Stimulated activated naive CD8-positive, alpha-beta T cell treated with anti-CD3 and anti-CD28 coated beads, Interleukin-15, amount 100 ng/mL, for 72 hours (primary cell): ENCODE measurements at regions not wholly inside any gene's neighbourhood (a gene's known extent, or its start where the extent isn't known, plus 50 kb on each side); places are given as distances from the start of the nearest gene placed in this dataset.

Experiments used
- ATAC-seq: fragments of 150-1000 bp; cut with Tn5 transposase; 2 replicates; pipeline ENCODE4 v1.10.0; 2021; ENCODE audit warnings: mild to moderate bottlenecking, moderate library complexity
- DNase-seq, 2 donors: peaks; one replicate each; pipeline ENCODE4 v3.0.0; 2021 to 2022
- H3K27ac Mint-ChIP-seq, 2 donors: one replicate each; pipeline ENCODE4 v1.8.0; 2022; ENCODE audit warnings: mild to moderate bottlenecking in 2 of 2, mixed read lengths in 2 of 2, moderate library complexity in 2 of 2
- H3K27me3 Mint-ChIP-seq: one replicate; pipeline ENCODE4 v1.8.0; 2022; ENCODE audit warnings: mixed read lengths
- H3K4me1 Mint-ChIP-seq: one replicate; pipeline ENCODE4 v1.8.0; 2022; ENCODE audit warnings: mild to moderate bottlenecking, mixed read lengths
- H3K4me3 Mint-ChIP-seq, 2 donors: one replicate each; pipeline ENCODE4 v1.8.0; 2022; ENCODE audit warnings: mild to moderate bottlenecking in 2 of 2, mixed read lengths in 2 of 2, moderate library complexity in 1 of 2
- H3K9me3 Mint-ChIP-seq, 2 donors: one replicate each; pipeline ENCODE4 v1.8.0; 2022; ENCODE audit warnings: mixed read lengths in 2 of 2

GRCh38 chrX:16487620-16488385 is 162.2 kb upstream of the S100G start:
- no peaks in the 10 kb centered on the region for H3K27me3 Mint-ChIP-seq
- H3K9me3 Mint-ChIP-seq, result no peaks in the 10 kb centered on the region
- DNase-seq (no peak), ATAC-seq (no peak)
- no peak overlapping the region for H3K27ac Mint-ChIP-seq
- H3K4me1 Mint-ChIP-seq, result peaks cover 18% of the 10 kb centered on the region
- no peak overlapping the region for H3K4me3 Mint-ChIP-seq

DNA sequence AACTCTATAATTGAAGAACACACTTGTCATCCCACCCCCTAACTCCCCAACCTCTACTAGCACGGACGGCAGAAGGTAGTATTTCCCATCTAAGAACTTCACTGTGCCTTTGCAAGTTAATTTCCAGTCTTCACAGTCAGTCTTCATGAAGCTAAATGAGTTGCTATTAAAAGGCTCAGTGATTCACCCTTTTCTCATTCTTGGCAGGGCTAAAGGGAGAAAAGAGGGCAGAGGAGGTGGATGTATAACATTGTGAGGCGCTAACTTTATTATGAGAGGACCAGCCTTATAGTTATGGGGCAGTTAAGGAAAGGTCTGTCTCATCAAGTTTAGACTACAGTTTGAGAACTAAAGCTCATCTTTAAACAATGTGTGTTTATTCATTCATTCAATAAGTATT is 161.0 kb upstream of the S100G start:
- Mint-ChIP-seq H3K9me3 (no peaks in the 10 kb centered on the region), H3K4me1 (peaks cover 11% of the 10 kb centered on the region), H3K4me3 (no peak overlapping the region), H3K27me3 (no peaks in the 10 kb centered on the region), H3K27ac (no peak overlapping the region)
- DNase-seq (no peak), ATAC-seq (no peak)

DNA sequence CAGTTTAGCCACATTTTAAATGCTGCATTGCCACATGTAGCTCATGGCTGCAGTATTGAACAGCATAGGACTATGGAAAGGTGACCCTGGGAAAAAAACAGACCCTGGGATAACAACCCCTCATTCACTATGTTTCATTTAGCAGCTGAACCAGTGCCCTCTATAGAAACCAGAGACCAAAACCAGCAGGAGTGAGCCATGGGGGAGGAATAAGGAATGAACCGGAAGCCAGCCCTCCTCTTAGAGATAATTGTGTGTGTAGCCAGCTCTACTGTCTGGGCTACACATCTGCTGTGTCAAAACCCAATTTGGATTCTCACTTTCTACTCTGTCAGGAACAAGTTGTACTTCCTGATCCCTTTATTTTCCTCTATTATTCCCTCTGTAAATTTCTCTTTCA is 158.5 kb upstream of the S100G start:
- no peak for DNase-seq
- no peak overlapping the region for H3K4me3 Mint-ChIP-seq
- no peaks in the 10 kb centered on the region for H3K4me1 Mint-ChIP-seq
- no peaks in the 10 kb centered on the region for H3K27me3 Mint-ChIP-seq
- no peak for ATAC-seq
- no peaks in the 10 kb centered on the region for H3K9me3 Mint-ChIP-seq
- no peak overlapping the region for H3K27ac Mint-ChIP-seq

GRCh38 chrX:16496175-16496574 is 153.8 kb upstream of the S100G start:
- no peak overlapping the region for H3K4me3 Mint-ChIP-seq
- H3K27ac Mint-ChIP-seq, result no peak overlapping the region
- DNase-seq, result no peak
- no peak for ATAC-seq
- H3K27me3 Mint-ChIP-seq, result no peaks in the 10 kb centered on the region
- no peaks in the 10 kb centered on the region for H3K4me1 Mint-ChIP-seq
- H3K9me3 Mint-ChIP-seq, result no peaks in the 10 kb centered on the region

GRCh38 chrX:16511796-16512776 is 137.9 kb upstream of the S100G start:
- Mint-ChIP-seq H3K4me1 (peaks cover 4% of the 10 kb centered on the region), H3K9me3 (peaks cover 0 to 6% of the 10 kb centered on the region in 2 donors), H3K4me3 (no peak overlapping the region), H3K27ac (no peak overlapping the region), H3K27me3 (no peaks in the 10 kb centered on the region)
- DNase-seq (no peak), ATAC-seq (no peak)

DNA sequence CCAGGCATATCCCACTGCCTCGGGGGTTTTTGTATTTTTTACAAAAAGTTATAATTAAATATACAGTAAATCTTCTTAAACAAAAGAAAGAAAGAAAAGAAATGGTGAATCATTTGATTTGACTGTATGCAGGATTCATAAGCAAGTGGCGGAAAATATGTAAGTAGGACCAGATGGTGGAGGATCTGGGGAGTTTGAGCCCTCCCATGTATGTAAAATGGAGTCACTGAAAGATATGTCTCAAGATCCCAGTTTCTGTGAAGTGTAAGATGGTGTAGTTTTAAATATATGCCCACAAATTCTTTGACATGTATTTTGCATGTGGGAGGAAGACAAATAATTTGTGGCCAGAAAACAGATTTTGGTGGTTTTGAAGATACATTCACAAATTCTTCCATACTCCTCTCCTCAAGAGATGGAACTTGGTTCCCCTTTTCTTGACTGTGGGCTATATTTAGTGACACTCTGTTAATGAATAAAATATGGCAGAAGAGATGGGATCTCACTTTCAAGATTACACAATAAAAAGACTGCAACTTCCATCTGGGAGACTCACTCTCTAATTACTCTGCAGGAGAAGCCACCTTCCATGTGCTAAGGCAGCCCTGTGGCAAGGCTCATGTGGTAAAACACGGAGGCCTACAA is 133.6 kb upstream of the S100G start:
- H3K27ac Mint-ChIP-seq, result no peak overlapping the region
- no peak for ATAC-seq
- DNase-seq, result no peak
- H3K27me3 Mint-ChIP-seq, result no peaks in the 10 kb centered on the region
- peaks cover 0 to 6% of the 10 kb centered on the region in 2 donors for H3K9me3 Mint-ChIP-seq
- H3K4me3 Mint-ChIP-seq, result no peak overlapping the region
- peaks cover 4% of the 10 kb centered on the region for H3K4me1 Mint-ChIP-seq

GRCh38 chrX:16517039-16517605 is 132.8 kb upstream of the S100G start:
- H3K4me1 Mint-ChIP-seq, result peaks cover 2% of the 10 kb centered on the region
- no peaks in the 10 kb centered on the region for H3K27me3 Mint-ChIP-seq
- DNase-seq (no peak), ATAC-seq (no peak)
- H3K4me3 Mint-ChIP-seq, result no peak overlapping the region
- no peak overlapping the region for H3K27ac Mint-ChIP-seq
- H3K9me3 Mint-ChIP-seq, result peaks cover 0 to 6% of the 10 kb centered on the region in 2 donors

DNA sequence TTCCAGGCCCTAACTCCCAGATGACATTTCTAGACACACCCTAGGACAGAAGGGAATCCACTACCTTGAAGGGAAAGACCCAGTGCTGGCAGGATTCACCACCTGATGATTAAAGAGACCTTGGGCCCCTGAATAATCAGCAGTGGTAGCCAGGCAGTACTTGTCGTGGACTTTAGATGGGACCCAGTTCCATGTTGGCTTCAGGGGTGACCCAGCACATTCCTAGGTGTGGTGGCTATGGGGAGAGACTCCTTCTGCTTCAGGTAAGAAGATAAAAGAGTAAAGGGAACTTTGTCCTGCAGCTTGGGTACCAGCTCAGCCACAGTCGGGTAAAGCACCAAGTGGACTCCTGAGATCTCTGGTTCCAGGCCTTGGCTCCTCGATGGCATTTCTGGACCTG is 131.8 kb upstream of the S100G start:
- no peak overlapping the region for H3K27ac Mint-ChIP-seq

DNA sequence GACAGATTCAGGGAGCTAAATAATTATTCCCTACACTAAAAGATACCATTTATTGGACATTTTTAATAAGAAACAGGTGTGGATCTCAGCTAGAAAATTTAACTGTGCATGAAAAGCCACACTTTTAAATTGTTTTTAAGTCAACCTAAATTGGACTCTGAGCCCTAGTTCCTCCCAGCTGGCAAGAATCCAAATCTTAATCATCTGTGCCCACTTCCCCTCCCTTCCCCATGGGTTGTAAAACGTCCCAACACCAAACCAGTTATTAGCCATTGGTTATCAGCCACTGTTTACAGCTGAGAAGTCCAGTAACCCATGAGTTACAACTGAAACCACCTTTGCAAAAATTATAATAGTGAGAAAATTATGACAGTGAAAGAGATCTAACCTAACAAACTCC is 125.6 kb upstream of the S100G start:
- ATAC-seq (no peak), DNase-seq (no peak)
- no peak overlapping the region for H3K4me3 Mint-ChIP-seq
- peaks cover 14 to 19% of the 10 kb centered on the region in 2 donors for H3K9me3 Mint-ChIP-seq
- no peak overlapping the region for H3K27ac Mint-ChIP-seq
- no peaks in the 10 kb centered on the region for H3K27me3 Mint-ChIP-seq
- peaks cover 28% of the 10 kb centered on the region for H3K4me1 Mint-ChIP-seq

More for the DNA sequence above, 131.8 kb upstream of the S100G start:
- Mint-ChIP-seq H3K9me3 (peaks cover 0 to 6% of the 10 kb centered on the region in 2 donors), H3K4me1 (no peaks in the 10 kb centered on the region), H3K27me3 (no peaks in the 10 kb centered on the region), H3K4me3 (no peak overlapping the region)
- ATAC-seq (no peak), DNase-seq (no peak)

- DNase-seq (no peak), ATAC-seq (no peak)
- H3K4me3 Mint-ChIP-seq, result no peak overlapping the region
- H3K4me1 Mint-ChIP-seq, result peaks cover 35% of the 10 kb centered on the region
- H3K27ac Mint-ChIP-seq, result no peak overlapping the region
- H3K27me3 Mint-ChIP-seq, result no peaks in the 10 kb centered on the region
- H3K9me3 Mint-ChIP-seq, result peaks cover 14 to 27% of the 10 kb centered on the region in 2 donors
Measured at GRCh38 chrX:16526003-16526402, 124.0 kb upstream of the S100G start.

GRCh38 chrX:16528620-16529019 is 121.3 kb upstream of the S100G start:
- Mint-ChIP-seq H3K4me1 (peaks cover 35% of the 10 kb centered on the region), H3K27me3 (no peaks in the 10 kb centered on the region), H3K9me3 (peaks cover 14 to 27% of the 10 kb centered on the region in 2 donors), H3K27ac (peak overlapping the region; percentile 71 to 95), H3K4me3 (peak overlapping the region; percentile 45 to 50)
- DNase-seq (peak; percentile 1 to 34), ATAC-seq (peak; percentile 88)
